ENCODE measurements at regions not wholly inside any gene's neighbourhood (a gene's known extent, or its start where the extent isn't known, plus 50 kb on each side); places are given as distances from the start of the nearest gene placed in this dataset.

DNA sequence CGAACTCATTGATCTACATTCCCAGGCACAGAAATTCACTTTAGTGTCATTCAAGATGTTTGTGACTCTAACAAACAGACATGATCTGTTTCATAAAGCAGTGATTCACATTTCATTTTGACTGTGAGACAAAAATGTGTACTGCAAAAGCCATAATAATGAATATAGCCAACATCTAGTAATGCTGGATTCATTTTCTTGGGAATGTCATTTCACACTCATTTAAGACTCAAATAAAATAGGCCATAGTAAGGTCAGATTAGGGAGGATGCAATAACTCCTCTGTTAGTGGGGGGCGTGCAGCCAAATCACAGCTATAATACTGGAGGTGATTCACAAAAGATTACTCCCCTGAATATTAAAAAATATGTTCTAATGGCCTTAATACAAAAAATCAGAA, 566.6 kb upstream of the ZWINT start:
- Histone ChIP-seq H3K27ac (ENCODE audit: low read length) (no peak overlapping the region), H3K4me1 (ENCODE audit: control insufficient read depth, insufficient read depth, low read length) (no peaks in the 10 kb centered on the region), H3K4me3 (ENCODE audit: low read depth in 2 of 2, low read length in 2 of 2) (no peak overlapping the region), H3K9me3 (ENCODE audit: control insufficient read depth, insufficient read depth, low read depth, low read length) (peaks cover 6% of the 10 kb centered on the region; the same call in 1 of the 2 replicates), H3K36me3 (ENCODE audit: control insufficient read depth, insufficient read depth, low read length) (no peaks in the 10 kb centered on the region), H3K27me3 (ENCODE audit: control insufficient read depth, insufficient read depth, low read length) (no peaks in the 10 kb centered on the region)
- ChIA-PET POLR2A (no interaction called here), CTCF (no interaction called here)
- in situ Hi-C loops (cut with HindIII; ENCODE audit: low pct_unique_long_range_greater_than_20kb, low sequenced_read_pairs): no loop called here
- DNase-seq (ENCODE audit: low read depth, low spot score) (no peak), ATAC-seq (no peak)
- TF ChIP-seq REST (IDR thresholded peaks at IDR 0.05; ENCODE audit: insufficient read depth in 1 of 2, low read depth in 2 of 2, low read length in 1 of 2) (no peak), TCF7L2 (IDR thresholded peaks at IDR 0.05; ENCODE audit: low read depth, low read length) (no peak), SIN3A (IDR thresholded peaks at IDR 0.05; ENCODE audit: borderline replicate concordance, insufficient read depth, low read depth, low read length) (no peak), POLR2AphosphoS5 (IDR thresholded peaks at IDR 0.05; ENCODE audit: low read depth, low read length) (no peak)
- TF ChIP-seq, protein P1, sequence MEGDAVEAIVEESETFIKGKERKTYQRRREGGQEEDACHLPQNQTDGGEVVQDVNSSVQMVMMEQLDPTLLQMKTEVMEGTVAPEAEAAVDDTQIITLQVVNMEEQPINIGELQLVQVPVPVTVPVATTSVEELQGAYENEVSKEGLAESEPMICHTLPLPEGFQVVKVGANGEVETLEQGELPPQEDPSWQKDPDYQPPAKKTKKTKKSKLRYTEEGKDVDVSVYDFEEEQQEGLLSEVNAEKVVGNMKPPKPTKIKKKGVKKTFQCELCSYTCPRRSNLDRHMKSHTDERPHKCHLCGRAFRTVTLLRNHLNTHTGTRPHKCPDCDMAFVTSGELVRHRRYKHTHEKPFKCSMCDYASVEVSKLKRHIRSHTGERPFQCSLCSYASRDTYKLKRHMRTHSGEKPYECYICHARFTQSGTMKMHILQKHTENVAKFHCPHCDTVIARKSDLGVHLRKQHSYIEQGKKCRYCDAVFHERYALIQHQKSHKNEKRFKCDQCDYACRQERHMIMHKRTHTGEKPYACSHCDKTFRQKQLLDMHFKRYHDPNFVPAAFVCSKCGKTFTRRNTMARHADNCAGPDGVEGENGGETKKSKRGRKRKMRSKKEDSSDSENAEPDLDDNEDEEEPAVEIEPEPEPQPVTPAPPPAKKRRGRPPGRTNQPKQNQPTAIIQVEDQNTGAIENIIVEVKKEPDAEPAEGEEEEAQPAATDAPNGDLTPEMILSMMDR (IDR thresholded peaks at IDR 0.05): no peak
- no TSS peak for BruUV-seq (replicated peaks)
- intact Hi-C loops (cut with micrococcal nuclease; ENCODE audit: unreplicated experiment): no loop called here

- Histone ChIP-seq H3K27ac (ENCODE audit: low read length) (no peak overlapping the region), H3K27me3 (ENCODE audit: control insufficient read depth, insufficient read depth, low read length) (no peaks in the 10 kb centered on the region), H3K9me3 (ENCODE audit: control insufficient read depth, insufficient read depth, low read depth, low read length) (peaks cover 11% of the 10 kb centered on the region), H3K4me1 (ENCODE audit: control insufficient read depth, insufficient read depth, low read length) (no peaks in the 10 kb centered on the region), H3K4me3 (ENCODE audit: low read depth in 2 of 2, low read length in 2 of 2) (no peak overlapping the region), H3K36me3 (ENCODE audit: control insufficient read depth, insufficient read depth, low read length) (no peaks in the 10 kb centered on the region)
- ATAC-seq: no peak
- POLR2A ChIA-PET: interaction anchor here (0.7 kb wide), 1 partner anchor 1822 kb away, joined by 4 read pairs; no protein-coding TSS in a partner anchor
- intact Hi-C loops (cut with micrococcal nuclease; ENCODE audit: unreplicated experiment): no loop called here
- no peak for TF ChIP-seq REST (IDR thresholded peaks at IDR 0.05; ENCODE audit: insufficient read depth in 1 of 2, low read depth in 2 of 2, low read length in 1 of 2)
- TF ChIP-seq, protein P1 (IDR thresholded peaks at IDR 0.05): no peak
- TF ChIP-seq TCF7L2 (IDR thresholded peaks at IDR 0.05; ENCODE audit: low read depth, low read length): no peak
- no peak for TF ChIP-seq POLR2AphosphoS5 (IDR thresholded peaks at IDR 0.05; ENCODE audit: low read depth, low read length)
- TF ChIP-seq SIN3A (IDR thresholded peaks at IDR 0.05; ENCODE audit: borderline replicate concordance, insufficient read depth, low read depth, low read length): no peak
- DNase-seq (ENCODE audit: low read depth, low spot score): no peak
- no TSS peak for BruUV-seq (replicated peaks)
- in situ Hi-C loops (cut with HindIII; ENCODE audit: low pct_unique_long_range_greater_than_20kb, low sequenced_read_pairs): no loop called here
- CTCF ChIA-PET: no interaction called here
Observed at GRCh38 chr10:56920601-56921261, 559.7 kb upstream of the ZWINT start.

Measured in Panc1 (cell line).